ENCODE measurements at regions not wholly inside any gene's neighbourhood (a gene's known extent, or its start where the extent isn't known, plus 50 kb on each side); places are given as distances from the start of the nearest gene placed in this dataset.

DNA sequence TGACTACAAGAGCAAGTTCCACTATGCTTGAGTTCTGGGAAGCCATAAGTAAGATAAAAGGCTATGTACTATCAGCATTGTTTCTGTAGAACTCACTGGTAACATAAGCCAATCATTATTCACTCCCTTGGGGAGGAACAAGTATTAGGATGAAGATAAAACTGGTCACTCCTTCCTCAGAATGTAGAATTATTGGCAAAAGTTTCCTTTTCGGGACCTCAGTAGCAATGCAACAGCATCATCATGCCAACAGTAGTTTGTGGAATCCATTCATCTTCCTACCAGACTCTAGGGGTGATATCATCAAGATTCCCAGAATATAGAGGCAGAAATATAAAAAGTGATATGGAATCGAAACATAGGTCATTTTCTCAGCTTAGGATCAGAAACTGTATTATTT is 209.5 kb downstream of the PLOD2 start:
- TF ChIP-seq CREB1 (IDR thresholded peaks at IDR 0.05; ENCODE audit: low read depth) (no peak), REST (IDR thresholded peaks at IDR 0.05; ENCODE audit: low read depth) (no peak), FOXM1 (IDR thresholded peaks at IDR 0.05; ENCODE audit: borderline replicate concordance, low read depth) (no peak), TCF12 (IDR thresholded peaks at IDR 0.05; ENCODE audit: low read depth) (no peak)

DNA sequence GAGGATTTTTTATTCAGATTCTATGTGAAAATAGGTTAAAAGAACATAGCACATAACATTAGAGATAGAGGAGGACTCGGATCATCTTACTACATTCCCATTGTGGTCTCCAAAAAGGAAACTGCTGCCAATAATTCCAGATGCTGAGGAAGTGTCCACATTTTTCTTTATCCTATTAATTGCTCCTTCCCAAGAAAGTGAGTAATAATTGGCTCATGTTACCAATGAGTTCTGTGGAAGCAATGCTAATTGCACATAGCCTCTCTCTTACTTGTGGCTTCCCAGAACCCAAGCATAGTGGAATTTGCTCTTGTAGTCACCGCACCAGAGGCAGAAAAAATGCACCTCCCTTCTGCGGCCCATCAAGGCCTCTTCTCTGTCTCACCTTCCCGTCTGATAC is 208.4 kb downstream of the PLOD2 start:
- TF ChIP-seq TCF12 (IDR thresholded peaks at IDR 0.05; ENCODE audit: low read depth) (no peak), REST (IDR thresholded peaks at IDR 0.05; ENCODE audit: low read depth) (no peak), YY1 (IDR thresholded peaks at IDR 0.05; ENCODE audit: low read depth) (no peak), RAD21 (IDR thresholded peaks at IDR 0.05; ENCODE audit: low read depth) (no peak), NFIC (IDR thresholded peaks at IDR 0.05) (no peak), CEBPB (IDR thresholded peaks at IDR 0.05) (no peak), FOXM1 (IDR thresholded peaks at IDR 0.05; ENCODE audit: borderline replicate concordance, low read depth) (no peak), EP300 (IDR thresholded peaks at IDR 0.05; ENCODE audit: borderline replicate concordance) (no peak)
- TF ChIP-seq, protein P1, sequence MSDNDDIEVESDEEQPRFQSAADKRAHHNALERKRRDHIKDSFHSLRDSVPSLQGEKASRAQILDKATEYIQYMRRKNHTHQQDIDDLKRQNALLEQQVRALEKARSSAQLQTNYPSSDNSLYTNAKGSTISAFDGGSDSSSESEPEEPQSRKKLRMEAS (IDR thresholded peaks at IDR 0.05), result no peak

DNA sequence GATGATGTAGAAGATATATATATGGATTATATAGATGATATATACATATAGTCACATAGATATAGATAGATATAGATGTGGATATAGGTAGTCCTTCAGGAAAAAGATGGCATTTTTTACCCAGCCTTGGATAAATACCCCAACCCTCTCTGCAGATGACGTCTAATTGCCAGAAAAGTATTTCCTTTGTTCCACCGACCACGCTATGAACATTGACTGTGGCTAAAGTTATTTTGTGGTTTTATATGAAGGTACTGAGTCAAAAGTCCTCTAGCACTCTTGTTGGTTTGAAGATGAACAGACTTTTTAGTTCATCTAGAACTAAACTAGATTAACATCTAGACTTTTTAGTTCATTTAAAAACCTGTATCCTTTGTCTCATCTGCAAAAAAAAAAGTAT is 207.7 kb downstream of the PLOD2 start:
- TF ChIP-seq YY1 (IDR thresholded peaks at IDR 0.05; ENCODE audit: low read depth) (no peak), NFIC (IDR thresholded peaks at IDR 0.05) (no peak), FOXM1 (IDR thresholded peaks at IDR 0.05; ENCODE audit: borderline replicate concordance, low read depth) (no peak), EP300 (IDR thresholded peaks at IDR 0.05; ENCODE audit: borderline replicate concordance) (no peak), REST (IDR thresholded peaks at IDR 0.05; ENCODE audit: low read depth) (no peak), CEBPB (IDR thresholded peaks at IDR 0.05) (no peak), TCF12 (IDR thresholded peaks at IDR 0.05; ENCODE audit: low read depth) (no peak), RAD21 (IDR thresholded peaks at IDR 0.05; ENCODE audit: low read depth) (no peak), TEAD4 (IDR thresholded peaks at IDR 0.05) (no peak), TAF1 (IDR thresholded peaks at IDR 0.05; ENCODE audit: low read depth) (no peak)
- TF ChIP-seq, protein P2, sequence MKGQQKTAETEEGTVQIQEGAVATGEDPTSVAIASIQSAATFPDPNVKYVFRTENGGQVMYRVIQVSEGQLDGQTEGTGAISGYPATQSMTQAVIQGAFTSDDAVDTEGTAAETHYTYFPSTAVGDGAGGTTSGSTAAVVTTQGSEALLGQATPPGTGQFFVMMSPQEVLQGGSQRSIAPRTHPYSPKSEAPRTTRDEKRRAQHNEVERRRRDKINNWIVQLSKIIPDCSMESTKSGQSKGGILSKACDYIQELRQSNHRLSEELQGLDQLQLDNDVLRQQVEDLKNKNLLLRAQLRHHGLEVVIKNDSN (IDR thresholded peaks at IDR 0.05), result no peak

DNA sequence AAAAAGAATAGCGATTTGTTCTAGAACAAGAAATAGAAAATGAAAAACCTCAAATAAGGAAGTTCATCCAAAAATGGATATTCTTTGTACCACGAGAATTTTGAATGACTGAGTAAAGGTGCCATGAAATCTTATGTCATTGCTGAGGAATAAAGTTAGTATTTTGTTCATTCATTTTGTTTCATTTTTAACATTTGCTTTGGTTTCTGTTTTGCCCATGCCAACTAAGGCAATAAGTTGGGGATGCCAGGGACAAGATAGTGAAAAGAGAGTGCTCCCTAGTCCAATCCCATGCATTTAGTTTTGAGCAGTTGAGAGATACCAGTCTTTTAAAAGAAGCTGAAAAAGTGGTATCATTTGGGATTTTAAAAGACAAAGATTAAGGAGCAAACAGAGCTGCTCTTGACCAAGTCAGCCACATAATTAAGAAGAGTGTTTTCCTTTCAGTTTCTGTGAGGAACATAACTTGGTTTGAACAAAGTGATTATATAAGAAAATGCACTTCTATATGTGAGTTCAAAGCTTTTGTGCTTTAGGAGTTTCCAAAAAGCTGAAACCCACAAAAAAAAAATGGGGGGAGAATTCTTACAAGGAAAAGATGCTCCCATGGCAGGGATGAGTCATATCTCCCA is 201.4 kb downstream of the PLOD2 start:
- TF ChIP-seq EP300 (IDR thresholded peaks at IDR 0.05; ENCODE audit: borderline replicate concordance) (no peak), CEBPB (IDR thresholded peaks at IDR 0.05) (no peak), TCF12 (IDR thresholded peaks at IDR 0.05; ENCODE audit: low read depth) (no peak), ZBTB7A (IDR thresholded peaks at IDR 0.05; ENCODE audit: low read depth) (no peak), CREB1 (IDR thresholded peaks at IDR 0.05; ENCODE audit: low read depth) (no peak), YY1 (IDR thresholded peaks at IDR 0.05; ENCODE audit: low read depth) (no peak), RAD21 (IDR thresholded peaks at IDR 0.05; ENCODE audit: low read depth) (no peak), EGR1 (IDR thresholded peaks at IDR 0.05) (no peak), TEAD4 (IDR thresholded peaks at IDR 0.05) (no peak), NFIC (IDR thresholded peaks at IDR 0.05) (no peak), FOXM1 (IDR thresholded peaks at IDR 0.05; ENCODE audit: borderline replicate concordance, low read depth) (no peak), REST (IDR thresholded peaks at IDR 0.05; ENCODE audit: low read depth) (no peak), TAF1 (IDR thresholded peaks at IDR 0.05; ENCODE audit: low read depth) (no peak)
- TF ChIP-seq, protein P1 (IDR thresholded peaks at IDR 0.05), result no peak
- TF ChIP-seq, protein P2 (IDR thresholded peaks at IDR 0.05), result no peak
